ENCODE measurements at regions not wholly inside any gene's neighbourhood (a gene's known extent, or its start where the extent isn't known, plus 50 kb on each side); places are given as distances from the start of the nearest gene placed in this dataset.
A peak's percentile ranks its signal among the peaks of the same experiment; 100 is the strongest.
"Not testable (repeated sequence)": the region's sequence is repeated elsewhere in the genome, so short reads cannot be mapped to it uniquely, and the experiment has no call there.

- peak; percentile 39 for DNase-seq (ENCODE audit: low spot score)
- Histone ChIP-seq H3K27ac (peak overlapping the region; percentile 90), H3K4me3 (no peak overlapping the region), H3K4me1 (ENCODE audit: insufficient read depth) (peaks cover 21% of the 10 kb centered on the region), H4K20me1 (ENCODE audit: insufficient read depth, poor library complexity, severe bottlenecking) (no peaks in the 10 kb centered on the region), H3K36me3 (replicated peaks; ENCODE audit: insufficient read depth, low read depth) (no peaks in the 10 kb centered on the region), H3K9me3 (ENCODE audit: low read depth) (no peaks in the 10 kb centered on the region), H3K79me2 (no peaks in the 10 kb centered on the region), H3K9me2 (replicated peaks; ENCODE audit: insufficient read depth) (no peaks in the 10 kb centered on the region), H2AFZ (peak overlapping the region; percentile 93), H3K4me2 (peak overlapping the region; percentile 93), H3K27me3 (no peaks in the 10 kb centered on the region)
- TF ChIP-seq EZH2 (IDR thresholded peaks at IDR 0.05; ENCODE audit: borderline replicate concordance) = no peak
- no peak for TF ChIP-seq EZH2phosphoT487 (IDR thresholded peaks at IDR 0.05; ENCODE audit: low read depth, severe bottlenecking, unreplicated experiment)
- no peak for TF ChIP-seq CTCF (IDR thresholded peaks at IDR 0.05; ENCODE audit: poor library complexity)
- WGBS (ENCODE audit: low lambda C conversion rate, missing lambda C conversion rate) = 14% methylated on average over 24 of the region's 24 CpGs
These were observed 102.8 kb upstream of the ZNF438 start for GRCh38 chr10:31134311-31134952.

- H4K20me1 ChIP-seq (ENCODE audit: insufficient read depth, poor library complexity, severe bottlenecking) = no peaks in the 10 kb centered on the region
- no peak overlapping the region for H3K4me3 ChIP-seq
- DNase-seq (ENCODE audit: low spot score) = no peak
- H3K27me3 ChIP-seq = no peaks in the 10 kb centered on the region
- peaks cover 21% of the 10 kb centered on the region for H3K4me1 ChIP-seq (ENCODE audit: insufficient read depth)
- no peaks in the 10 kb centered on the region for H3K9me2 ChIP-seq (replicated peaks; ENCODE audit: insufficient read depth)
- peak overlapping the region; percentile 90 for H3K27ac ChIP-seq
- no peaks in the 10 kb centered on the region for H3K36me3 ChIP-seq (replicated peaks; ENCODE audit: insufficient read depth, low read depth)
- no peaks in the 10 kb centered on the region for H3K79me2 ChIP-seq
- no peak for TF ChIP-seq EZH2phosphoT487 (IDR thresholded peaks at IDR 0.05; ENCODE audit: low read depth, severe bottlenecking, unreplicated experiment)
- peak overlapping the region; percentile 93 for H3K4me2 ChIP-seq
- H2AFZ ChIP-seq = peak overlapping the region; percentile 93
- WGBS (ENCODE audit: low lambda C conversion rate, missing lambda C conversion rate) = 66% methylated on average over 6 of the region's 6 CpGs
- no peaks in the 10 kb centered on the region for H3K9me3 ChIP-seq (ENCODE audit: low read depth)
These were observed 103.5 kb upstream of the ZNF438 start for GRCh38 chr10:31135171-31135570.

GRCh38 chr10:31135791-31136190 is 104.1 kb upstream of the ZNF438 start:
- not testable (repeated sequence) for H3K4me3 ChIP-seq; H3K36me3 ChIP-seq (replicated peaks; ENCODE audit: insufficient read depth, low read depth); H3K79me2 ChIP-seq; H3K4me2 ChIP-seq; H3K27ac ChIP-seq; H4K20me1 ChIP-seq (ENCODE audit: insufficient read depth, poor library complexity, severe bottlenecking); H2AFZ ChIP-seq; H3K27me3 ChIP-seq; H3K9me2 ChIP-seq (replicated peaks; ENCODE audit: insufficient read depth); H3K9me3 ChIP-seq (ENCODE audit: low read depth); DNase-seq (ENCODE audit: low spot score)
- H3K4me1 ChIP-seq (ENCODE audit: insufficient read depth) = peaks cover 21% of the 10 kb centered on the region
- 97% methylated on average over 8 of the region's 8 CpGs for WGBS (ENCODE audit: low lambda C conversion rate, missing lambda C conversion rate)

- Histone ChIP-seq H3K4me2 (no peak overlapping the region), H3K4me3 (no peak overlapping the region), H3K27ac (peak overlapping the region; percentile 5), H3K27me3 (no peaks in the 10 kb centered on the region), H3K36me3 (replicated peaks; ENCODE audit: insufficient read depth, low read depth) (no peaks in the 10 kb centered on the region), H3K79me2 (no peaks in the 10 kb centered on the region), H4K20me1 (ENCODE audit: insufficient read depth, poor library complexity, severe bottlenecking) (no peaks in the 10 kb centered on the region), H3K9me3 (ENCODE audit: low read depth) (no peaks in the 10 kb centered on the region), H3K4me1 (ENCODE audit: insufficient read depth) (peaks cover 21% of the 10 kb centered on the region), H2AFZ (no peak overlapping the region), H3K9me2 (replicated peaks; ENCODE audit: insufficient read depth) (no peaks in the 10 kb centered on the region)
- DNase-seq (ENCODE audit: low spot score) = no peak
- WGBS (ENCODE audit: low lambda C conversion rate, missing lambda C conversion rate) = 79% methylated on average over 4 of the region's 4 CpGs
- TF ChIP-seq EZH2 (IDR thresholded peaks at IDR 0.05; ENCODE audit: borderline replicate concordance) = no peak
- no peak for TF ChIP-seq CTCF (IDR thresholded peaks at IDR 0.05; ENCODE audit: poor library complexity)
- TF ChIP-seq EZH2phosphoT487 (IDR thresholded peaks at IDR 0.05; ENCODE audit: low read depth, severe bottlenecking, unreplicated experiment) = no peak
These were observed 104.7 kb upstream of the ZNF438 start for GRCh38 chr10:31136386-31136785.
